NCI-H1436 treated with DMSO at 0.1 percent for 48 hours (cell line): ENCODE measurements at regions not wholly inside any gene's neighbourhood (a gene's known extent, or its start where the extent isn't known, plus 50 kb on each side); places are given as distances from the start of the nearest gene placed in this dataset.

Experiments used
- DNase-seq: peaks from one replicate; lab custom pipeline; 2025; lab: John Stamatoyannopoulos, UW

DNA sequence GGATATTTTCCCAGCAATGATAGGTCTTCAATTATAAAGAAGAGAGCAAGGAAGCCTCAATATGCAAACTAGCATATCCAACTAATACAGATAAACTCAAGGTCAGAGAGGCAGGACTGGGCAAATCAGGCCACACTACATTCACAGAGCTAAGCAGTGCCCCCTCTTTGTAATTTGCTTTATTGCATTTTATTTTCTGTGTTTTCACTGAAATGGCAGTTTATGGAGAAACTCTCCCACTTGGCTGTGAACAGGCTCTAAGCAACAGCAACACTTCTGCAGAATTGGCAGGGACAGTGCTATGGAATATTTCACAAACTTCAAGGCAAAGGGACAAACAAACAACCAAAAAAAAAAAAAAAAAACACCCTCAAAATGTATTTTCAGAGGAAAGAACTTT lies 93.4 kb upstream of the SOD1 start:
- DNase-seq, result no peak

DNA sequence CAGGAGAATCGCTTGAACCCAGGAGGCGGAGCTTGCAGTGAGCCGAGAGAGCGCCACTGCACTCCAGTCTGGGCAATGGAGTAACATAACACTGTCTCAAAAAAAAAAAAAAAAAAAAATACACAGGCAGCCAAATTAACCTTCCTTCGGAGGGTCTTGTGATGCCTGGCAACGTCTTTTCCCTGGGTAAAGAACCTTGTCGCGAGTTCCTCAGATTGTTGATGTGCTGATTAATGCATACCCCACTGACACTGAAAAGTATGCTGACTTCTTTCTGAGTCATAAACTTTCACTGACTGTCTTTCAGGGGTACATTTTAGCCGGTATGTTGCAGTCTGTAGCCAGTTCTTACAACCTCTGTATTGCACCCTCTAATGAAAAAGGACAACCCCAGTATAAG lies 95.1 kb upstream of the SOD1 start:
- no peak for DNase-seq

DNA sequence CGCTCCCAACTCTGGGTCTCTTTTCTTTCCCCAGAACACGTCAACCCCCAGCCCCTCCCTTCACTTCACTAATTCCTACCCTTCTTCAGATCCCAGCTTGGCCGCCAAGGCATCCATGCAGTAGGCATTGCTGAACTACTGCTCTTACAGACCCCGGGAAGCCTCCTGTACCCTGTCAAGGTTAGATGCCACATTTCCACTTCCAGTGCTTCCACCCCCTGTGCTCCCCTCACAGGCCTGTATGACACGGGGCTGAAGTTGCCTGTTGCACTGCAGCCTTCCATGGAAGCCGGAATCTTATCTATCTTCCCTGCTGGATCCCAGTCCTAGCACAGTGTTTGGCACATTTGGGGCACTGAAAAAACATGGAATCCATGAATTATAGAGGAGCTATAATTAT lies 99.0 kb upstream of the SOD1 start:
- no peak for DNase-seq

DNA sequence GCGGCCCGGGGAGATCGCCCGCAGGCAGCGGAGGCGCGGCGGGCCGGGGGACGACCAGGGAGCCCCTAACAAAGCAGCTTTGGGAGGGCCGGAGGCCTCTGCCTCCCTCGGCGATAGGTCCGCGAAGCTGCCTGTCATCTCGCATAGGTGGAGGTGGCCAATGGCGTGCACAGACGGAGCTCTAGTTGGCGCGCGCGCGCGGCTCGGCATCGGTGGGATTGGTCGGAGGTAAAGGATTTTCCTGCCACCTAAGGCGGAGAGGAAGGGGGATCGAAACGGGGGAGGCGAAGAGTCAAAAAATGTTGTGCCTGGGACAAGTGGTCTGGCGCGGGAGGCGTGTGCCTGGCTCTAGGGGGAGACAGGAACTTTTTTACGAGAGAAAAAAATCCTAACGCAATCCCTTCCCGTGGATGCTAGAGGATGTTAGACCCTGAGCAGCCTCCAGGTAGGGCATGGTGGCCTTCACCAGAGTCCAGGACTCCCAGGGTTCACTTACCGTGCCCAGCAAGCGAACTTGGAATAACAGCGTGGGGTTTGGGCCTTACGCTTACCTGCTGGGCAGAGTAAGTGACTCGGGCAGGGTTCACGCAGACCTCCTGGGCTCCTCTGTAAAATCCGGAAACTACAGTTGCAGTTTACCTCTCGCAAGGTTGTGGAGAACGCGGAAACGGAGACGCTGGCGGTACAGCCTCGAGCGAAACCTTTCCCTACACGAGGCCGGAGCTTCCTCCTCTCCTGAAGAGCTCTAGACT lies 99.9 kb upstream of the SOD1 start:
- peak; percentile 82 for DNase-seq

DNA sequence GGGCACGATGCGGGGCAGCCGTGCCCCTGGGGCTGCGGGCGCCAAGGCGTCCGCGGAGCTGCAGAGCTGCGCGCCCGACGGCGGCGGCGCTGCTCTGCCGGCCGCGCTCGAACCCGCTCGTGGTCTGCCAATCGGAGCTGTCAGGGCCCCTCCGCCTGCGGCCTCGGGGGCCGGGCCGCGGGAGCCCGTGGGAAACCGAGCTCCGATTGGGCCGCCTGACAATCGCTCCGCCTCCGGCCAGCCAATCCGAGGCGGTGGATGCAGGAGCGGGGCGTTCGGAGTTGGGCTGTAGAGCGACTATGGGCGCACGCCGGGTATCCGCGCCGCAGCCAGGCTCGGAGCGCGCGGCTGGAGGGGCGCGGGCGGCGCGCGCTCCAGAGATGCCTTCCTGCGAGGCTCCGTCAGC lies 100.5 kb upstream of the SOD1 start:
- peak; percentile 71 for DNase-seq

DNA sequence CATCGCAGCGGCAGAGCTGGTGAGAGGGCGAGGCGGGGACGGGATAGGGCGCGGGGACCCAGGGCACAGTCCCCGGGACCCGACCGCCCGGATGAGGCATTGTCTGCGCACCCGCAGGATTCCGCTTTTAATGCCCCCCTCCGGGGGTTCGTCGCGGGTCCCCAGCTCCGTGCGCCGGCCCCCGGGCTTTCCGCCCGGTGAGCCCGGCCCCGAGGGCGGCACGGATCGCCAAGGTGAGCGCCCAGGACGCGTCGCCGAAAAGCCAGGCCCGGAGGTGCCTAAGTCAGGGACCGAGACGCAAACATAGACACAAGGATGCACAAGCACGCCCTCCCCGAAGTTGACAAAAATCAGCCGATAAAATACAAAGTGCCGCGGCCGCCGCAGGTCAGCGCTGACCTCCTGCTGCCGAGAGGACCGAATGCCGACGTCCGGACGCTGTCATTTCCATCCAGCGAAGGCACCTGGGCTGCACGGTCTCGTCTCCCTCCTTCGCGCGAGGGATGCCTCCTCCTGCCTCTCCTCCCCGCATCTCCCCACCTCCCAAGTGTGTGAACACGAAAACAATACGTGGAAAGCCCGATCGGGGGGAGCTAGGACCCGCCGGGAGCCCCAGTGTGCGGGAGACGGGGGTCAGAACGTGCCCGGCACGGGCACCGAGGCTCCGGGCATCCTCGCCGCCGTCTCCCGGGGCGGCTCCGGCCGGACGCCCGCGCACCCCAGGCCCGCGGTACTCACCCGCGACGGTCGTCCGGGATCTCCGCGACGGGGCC lies 101.1 kb upstream of the SOD1 start:
- no peak for DNase-seq

DNA sequence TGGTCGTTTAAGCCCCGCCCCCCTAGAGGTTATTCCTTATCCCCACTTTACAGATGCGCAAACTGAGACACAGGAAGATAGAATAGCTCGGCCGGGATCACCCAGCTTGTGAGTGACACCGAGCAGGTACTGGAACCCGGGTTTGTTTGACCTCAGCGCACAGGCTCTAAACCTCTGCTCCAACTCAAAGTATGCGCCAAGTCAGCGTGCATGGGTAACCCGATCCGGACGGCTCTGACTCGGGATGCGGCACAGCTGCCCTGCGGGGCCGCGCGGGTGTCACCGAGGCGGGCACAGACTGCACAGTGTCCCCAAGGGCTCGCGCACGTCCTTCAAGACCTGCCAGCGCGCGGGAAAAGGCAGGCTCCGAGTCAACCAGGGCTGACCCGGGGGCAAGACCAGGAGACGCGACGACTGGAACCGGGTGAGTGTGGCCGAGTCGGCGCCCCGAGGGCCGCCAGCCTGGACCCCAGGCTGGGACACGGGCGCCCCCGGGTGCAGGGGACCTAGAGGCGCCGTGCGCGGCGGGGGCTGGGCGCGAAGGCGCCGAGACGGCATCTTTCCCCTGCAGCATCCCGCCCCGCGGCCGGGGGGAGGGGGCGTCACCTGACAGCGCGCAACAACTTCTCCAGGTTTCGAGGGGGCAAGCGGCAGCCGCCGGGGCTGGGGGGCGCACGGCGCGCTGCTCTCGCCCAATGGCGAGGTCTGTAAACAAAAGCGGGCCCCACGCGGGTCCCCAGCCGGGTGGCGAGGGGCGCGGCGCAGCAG lies 101.9 kb upstream of the SOD1 start:
- no peak for DNase-seq

DNA sequence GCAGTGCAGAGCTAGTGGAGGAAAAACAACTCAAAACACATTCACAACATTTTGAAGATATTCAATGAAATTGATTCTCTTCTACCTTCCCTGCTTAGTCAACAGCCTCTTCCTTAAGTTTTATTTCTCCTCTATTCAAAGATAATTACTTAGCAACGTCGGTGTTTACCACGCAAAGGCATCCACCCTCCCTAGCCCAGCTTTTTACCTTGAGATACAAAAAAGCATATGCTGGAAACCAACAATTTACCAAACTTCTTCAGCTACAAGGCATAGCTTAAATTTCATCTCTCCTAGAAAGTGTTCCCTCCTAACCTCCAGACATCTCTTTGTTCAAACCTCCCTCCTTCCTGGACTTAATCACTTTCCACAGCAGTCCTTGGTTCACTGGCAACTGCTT lies 102.8 kb upstream of the SOD1 start:
- no peak for DNase-seq

DNA sequence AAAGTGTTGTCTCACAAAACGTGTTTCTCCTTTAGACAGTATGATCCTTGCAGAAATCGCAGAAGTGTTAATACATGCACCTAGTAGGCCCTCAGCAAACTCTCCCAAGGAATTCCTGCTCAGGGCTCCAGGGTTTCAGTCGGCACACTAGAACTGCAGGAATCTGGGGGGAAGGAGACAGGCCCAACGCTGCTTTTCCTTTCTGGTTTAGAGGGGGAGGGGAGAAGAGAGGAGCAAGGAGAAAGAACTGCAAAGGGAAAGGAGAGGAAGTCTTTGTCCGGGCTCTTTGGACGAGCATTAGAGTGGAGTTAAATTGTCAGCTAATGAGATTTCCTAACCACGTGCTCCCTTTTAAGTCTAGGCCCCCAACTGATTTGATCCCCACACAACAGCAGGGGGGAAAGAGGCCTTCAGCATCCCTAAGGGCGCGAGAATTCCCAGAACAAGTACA lies 103.7 kb upstream of the SOD1 start:
- no peak for DNase-seq

DNA sequence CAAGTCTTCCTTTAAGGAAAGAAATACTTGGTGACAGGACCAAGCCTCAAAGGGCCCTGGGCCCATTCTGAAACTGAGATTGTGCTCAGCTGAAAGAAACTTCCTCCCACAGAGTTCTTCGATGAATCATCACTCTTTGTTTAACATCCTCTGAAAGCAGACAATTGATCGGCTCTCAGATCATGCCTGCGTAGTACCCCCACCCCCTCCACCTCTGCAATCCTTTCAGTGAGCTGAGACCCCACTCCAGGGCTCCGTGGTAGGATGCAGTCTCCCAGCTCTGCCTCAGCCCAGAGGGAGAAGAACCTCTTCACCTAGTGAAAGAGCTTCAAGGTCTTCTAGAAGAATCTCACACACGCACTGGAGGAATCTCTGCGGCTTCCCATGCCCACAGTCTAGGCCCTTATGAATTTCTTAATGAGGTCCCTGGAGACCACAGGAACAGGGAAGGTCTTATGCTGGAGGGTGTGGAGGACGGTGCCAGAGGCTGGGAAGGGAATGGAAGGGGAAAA lies 104.9 kb upstream of the SOD1 start:
- DNase-seq, result no peak

DNA sequence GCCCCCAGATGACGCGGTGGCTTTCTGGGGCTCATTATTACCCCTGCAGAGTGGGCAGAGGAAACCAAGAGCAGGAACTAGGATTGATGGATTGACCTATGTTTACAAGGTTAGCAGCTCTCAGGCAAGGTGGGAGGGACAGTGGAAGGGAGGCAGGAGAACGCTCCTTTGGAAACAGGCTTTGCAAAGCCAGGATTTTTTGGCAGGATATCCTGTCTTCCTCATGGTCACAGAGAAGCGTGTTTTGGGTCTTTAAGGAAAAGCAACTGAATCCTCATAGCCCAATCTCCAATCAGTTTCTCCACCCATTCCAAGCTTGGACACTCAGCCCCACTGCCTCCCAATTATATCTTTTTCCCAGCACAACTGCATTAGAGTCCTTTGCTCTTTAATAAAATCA lies 105.6 kb upstream of the SOD1 start:
- DNase-seq, result no peak

DNA sequence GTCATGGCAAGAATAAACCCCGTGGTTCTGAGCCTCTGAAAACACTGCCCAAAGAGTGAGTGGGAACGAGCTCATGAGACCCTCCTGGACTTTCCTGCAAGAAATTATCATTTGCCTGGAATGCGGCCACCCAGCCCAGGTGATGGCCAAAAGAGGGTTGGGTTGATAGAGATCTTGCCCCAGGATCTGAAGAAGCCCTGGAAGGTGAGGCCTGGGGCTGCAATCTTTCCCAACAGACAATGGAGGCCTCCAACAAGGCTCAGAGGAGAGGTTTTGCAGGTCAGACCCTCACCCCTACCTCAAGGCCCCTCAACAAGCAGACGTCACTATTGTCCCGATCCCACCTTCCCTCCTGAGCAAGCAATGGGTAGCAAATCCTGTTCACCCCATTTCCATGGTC lies 106.0 kb upstream of the SOD1 start:
- DNase-seq, result no peak

DNA sequence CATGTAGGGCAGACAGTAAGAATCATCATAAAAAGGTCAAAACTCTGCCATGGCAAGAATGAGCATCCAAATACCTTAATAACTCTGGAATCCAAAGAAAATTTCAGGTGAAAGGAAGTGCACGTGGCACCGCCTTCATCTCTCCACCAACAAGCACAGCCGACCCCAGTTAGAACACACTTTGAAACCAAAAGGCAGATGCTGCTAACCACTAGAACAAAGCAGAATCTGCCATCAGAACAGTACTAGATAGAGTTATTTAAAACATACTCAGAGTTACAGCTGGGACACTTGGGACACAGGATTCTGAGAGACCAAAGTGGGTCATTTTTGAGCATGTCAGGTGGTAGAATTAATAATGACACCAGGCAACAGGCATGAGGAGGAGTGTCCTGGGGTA lies 106.7 kb upstream of the SOD1 start:
- no peak for DNase-seq

DNA sequence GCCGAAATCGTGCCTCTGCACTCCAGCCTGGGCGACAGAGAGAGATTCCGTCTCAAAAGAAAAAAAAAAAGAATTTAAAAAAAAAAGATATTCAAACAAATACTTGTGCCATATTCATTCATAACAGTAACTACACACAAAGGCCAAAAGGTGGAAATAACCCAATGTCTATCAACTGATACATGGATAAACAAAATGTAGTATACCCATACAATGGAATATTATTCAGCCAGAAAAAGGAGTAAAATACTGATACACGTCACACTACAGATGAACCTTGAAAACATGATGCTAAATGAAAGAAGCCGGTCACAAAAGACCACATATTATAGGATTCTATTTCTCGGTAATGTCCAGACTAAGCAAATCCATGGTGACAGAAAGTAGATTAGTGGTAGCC lies 109.4 kb upstream of the SOD1 start:
- no peak for DNase-seq

DNA sequence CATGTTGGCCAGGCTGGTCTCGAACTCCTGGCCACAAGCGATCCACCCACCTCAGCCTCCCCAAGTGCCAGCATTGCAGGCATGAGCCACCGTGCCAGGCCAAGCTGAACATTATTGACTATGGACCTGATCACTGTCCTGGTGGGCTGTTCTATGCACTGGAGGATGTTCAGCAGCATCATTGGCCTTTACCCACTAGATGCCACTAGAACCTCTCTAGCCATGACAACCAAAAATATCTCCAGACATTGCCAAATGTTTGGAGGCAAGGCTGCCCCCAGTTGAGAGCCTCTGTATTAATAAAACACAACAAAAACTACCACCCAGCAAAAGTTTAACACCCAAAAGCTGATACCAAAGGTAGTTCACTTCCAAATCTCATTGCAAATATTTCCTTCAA lies 110.8 kb upstream of the SOD1 start:
- no peak for DNase-seq

DNA sequence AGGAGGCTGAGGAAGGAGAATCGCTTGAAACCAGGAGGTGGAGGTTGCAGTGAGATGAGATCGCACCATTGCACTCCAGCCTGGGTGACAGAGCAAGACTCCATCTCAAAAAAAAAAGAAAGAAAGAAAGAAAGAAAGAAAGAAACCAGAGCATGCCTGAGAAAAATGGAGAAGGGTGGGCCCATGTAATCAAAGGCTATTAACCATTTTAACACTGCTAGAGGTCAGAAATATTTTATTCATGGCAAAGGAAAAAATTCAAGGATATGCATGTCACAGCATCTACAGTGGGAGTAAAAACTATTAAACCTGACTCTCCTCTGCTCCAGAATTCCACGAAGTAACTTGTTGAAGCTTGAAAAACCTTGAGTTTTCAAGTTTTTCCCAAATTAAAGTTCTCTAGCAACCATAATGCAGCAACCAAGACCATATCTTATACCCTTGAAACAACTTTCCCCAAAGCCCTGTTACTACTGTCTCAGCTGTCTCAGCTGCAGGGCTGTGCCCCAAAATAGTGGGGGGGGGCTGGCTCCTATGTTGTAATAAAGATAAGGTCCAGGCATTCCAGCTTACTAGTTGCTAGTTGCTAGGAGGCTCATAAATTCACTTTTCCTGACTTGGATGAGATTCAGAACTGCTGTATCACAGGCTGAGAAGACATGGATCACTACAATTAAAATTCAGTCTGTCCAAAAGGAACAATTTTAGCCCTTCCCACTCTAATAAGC lies 112.9 kb upstream of the SOD1 start:
- no peak for DNase-seq

DNA sequence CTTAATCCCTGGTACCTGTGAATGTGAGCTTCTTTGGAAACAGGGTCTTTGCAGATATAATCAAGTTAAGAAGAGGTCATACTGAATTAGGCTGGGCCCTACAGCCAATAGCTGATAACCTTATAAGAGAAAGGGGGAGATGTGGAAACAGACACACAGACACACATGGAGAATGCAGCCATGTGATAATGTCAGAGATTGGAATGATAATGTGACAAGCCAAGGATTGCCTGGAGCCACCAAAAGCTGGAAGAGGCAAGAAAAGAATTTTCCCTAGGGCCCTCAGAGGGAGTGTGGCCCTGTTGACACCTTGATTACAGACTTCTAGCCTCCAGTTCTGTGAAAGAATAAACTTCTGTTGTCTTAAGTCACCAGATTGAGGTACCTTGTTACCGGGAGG lies 114.5 kb upstream of the SOD1 start:
- DNase-seq, result no peak

DNA sequence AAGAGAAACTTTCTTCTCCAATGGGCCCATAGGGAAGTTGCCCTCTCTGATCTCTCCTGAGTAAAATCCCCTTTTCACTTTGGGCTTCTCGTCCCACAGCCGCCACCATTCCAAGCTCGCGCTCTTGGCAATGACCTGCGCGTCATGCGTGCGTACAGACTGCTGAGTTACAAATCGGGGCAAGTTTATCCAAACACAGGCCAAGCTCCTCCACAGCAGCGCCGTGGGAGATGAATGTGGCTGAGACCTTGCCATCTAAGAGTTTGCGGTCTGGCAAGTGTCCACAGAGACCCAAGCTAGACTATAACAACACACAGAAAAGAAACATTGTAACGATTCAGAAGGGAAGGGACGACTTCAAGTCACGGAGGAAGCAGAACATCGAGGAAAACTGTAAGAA lies 116.3 kb upstream of the SOD1 start:
- no peak for DNase-seq

DNA sequence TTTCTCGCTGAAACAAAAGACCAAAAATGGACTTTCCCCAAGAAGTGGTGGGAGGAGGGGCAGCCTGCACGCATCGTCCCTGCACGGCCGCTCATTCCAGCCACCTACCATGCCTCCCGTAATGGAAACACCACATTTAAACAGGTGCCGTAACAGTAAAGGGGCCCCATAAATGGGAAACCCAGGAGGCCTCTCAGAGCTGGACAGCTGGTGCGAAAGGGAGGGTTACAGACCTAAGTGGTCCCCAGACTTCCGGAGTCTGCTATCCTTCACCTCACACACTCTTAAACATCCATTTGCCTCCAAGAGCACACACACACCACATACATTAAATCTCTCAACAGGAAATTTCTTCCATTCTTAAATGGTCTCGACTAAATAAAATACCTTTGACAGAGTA lies 120.7 kb upstream of the SOD1 start:
- no peak for DNase-seq

DNA sequence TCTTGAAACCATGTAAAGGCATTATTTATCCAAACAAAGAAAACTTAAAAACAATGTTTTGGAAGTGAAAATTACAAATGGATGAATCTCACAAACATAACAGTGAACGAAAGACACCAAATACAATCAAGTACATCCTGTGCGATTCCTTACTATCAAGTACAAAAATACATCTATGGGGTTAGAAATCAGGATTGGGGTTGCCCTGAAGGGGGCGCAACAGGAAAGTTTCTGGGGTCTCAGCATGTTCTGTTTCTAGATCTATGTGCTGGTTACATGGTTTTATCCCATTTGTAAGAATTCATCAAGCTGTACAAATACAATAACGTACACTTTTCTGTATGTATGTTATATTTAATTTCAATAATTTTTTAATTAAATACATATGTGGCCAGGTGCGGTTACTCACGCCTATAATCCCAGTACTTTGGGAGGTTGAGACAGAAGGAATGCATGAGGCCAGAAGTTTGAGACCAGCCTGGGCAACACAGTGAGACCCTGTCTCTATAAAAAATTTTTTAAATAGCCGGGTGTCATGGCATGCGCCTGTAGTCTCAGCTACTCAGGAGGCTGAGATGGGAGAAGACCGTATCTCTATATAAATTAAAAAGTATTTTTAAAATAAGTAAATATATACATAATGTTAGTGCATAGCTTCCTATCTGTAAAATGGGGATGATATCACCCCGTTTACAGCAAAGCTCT lies 121.5 kb upstream of the SOD1 start:
- DNase-seq, result no peak

DNA sequence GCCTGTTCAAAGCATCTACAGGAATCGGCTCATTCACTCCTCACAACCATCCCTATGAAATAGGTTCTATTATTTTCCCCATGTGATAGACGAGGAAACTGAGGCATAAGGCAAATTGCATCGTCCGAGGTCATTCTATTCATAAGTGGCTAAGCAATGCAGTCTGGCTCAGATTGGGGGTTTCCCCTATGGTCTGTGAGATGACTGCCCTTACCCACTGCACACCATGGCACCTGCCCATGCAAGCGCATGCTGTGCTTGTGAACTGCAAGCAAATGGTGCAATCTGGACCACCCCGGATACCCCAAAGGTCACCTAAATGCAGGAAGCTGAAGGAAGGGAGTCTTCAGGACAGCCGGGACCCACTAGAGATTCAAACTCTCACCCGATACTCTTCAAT lies 123.4 kb upstream of the SOD1 start:
- DNase-seq, result no peak
